ENCODE measurements at regions not wholly inside any gene's neighbourhood (a gene's known extent, or its start where the extent isn't known, plus 50 kb on each side); places are given as distances from the start of the nearest gene placed in this dataset.

DNA sequence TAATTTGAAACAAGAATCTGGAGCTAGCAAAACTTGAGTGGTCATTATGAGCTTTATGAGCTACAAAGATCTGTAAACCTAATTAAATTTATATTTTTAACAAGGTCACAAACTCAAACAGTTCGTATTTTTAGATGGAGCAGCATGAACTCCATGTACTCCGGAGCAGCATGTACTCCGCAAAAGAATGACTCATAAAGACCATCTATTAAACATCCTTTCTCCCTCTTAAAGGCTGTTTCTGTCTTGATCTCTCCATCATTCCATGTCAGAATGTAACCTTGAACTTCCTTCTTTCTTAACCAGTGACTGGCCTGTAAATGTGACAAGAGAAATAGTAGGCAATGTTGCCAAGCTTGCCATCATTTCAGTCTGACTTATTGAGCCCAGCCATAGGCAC lies 696.9 kb downstream of the ZNF385D start:
- Mint-ChIP-seq H3K27me3 (ENCODE audit: low read depth) (peaks cover 1% of the 10 kb centered on the region; the same call in 1 of the 2 replicates), H3K4me1 (no peaks in the 10 kb centered on the region), H3K4me3 (no peak overlapping the region), H3K27ac (no peak overlapping the region), H3K36me3 (ENCODE audit: insufficient read depth in 1 of 3, low read depth in 3 of 3) (no peaks in the 10 kb centered on the region), H3K9me3 (no peaks in the 10 kb centered on the region)
- H4K8ac ChIP-seq (replicated peaks; ENCODE audit: insufficient read length, low read depth, low read length) = no peak overlapping the region
- no peak overlapping the region for H2BK5ac ChIP-seq (ENCODE audit: insufficient read length, low read length)
- no peak overlapping the region for H2BK20ac ChIP-seq (ENCODE audit: low read depth, low read length, poor library complexity, severe bottlenecking)
- no peak overlapping the region for H3T11ph ChIP-seq (ENCODE audit: low read length)
- H2BK12ac ChIP-seq (ENCODE audit: insufficient read length, low read depth, low read length) = no peak overlapping the region
- H2BK120ac ChIP-seq (ENCODE audit: low read depth, low read length, poor library complexity, severe bottlenecking) = no peak overlapping the region
- H3K27ac ChIP-seq (ENCODE audit: insufficient read length, low read depth, low read length) = no peak overlapping the region
- H2AK5ac ChIP-seq (ENCODE audit: insufficient read length, low read length) = no peak overlapping the region
- no peak overlapping the region for H3K9ac ChIP-seq (ENCODE audit: extremely low read depth, insufficient read length, low read length)
- H3K4ac ChIP-seq (ENCODE audit: low read depth, low read length) = no peak overlapping the region
- no peaks in the 10 kb centered on the region for H3K23me2 ChIP-seq (ENCODE audit: insufficient read length, low read depth, low read length, poor library complexity, severe bottlenecking)
- H3K4me2 ChIP-seq (ENCODE audit: insufficient read depth, insufficient read length, low read length) = no peak overlapping the region
- no peak overlapping the region for H3K18ac ChIP-seq (ENCODE audit: insufficient read length, low read depth, low read length)
- no peak overlapping the region for H4K91ac ChIP-seq (ENCODE audit: insufficient read length, low read depth, low read length)
- no peak overlapping the region for H3K56ac ChIP-seq (ENCODE audit: insufficient read length, low read depth, low read length)
- H3K9me3 ChIP-seq (ENCODE audit: control insufficient read depth, low read depth, low read length) = no peaks in the 10 kb centered on the region
- DNase-seq = no peak
- TF ChIP-seq, protein P1, sequence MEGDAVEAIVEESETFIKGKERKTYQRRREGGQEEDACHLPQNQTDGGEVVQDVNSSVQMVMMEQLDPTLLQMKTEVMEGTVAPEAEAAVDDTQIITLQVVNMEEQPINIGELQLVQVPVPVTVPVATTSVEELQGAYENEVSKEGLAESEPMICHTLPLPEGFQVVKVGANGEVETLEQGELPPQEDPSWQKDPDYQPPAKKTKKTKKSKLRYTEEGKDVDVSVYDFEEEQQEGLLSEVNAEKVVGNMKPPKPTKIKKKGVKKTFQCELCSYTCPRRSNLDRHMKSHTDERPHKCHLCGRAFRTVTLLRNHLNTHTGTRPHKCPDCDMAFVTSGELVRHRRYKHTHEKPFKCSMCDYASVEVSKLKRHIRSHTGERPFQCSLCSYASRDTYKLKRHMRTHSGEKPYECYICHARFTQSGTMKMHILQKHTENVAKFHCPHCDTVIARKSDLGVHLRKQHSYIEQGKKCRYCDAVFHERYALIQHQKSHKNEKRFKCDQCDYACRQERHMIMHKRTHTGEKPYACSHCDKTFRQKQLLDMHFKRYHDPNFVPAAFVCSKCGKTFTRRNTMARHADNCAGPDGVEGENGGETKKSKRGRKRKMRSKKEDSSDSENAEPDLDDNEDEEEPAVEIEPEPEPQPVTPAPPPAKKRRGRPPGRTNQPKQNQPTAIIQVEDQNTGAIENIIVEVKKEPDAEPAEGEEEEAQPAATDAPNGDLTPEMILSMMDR (conservative IDR thresholded peaks at IDR 0.05) = no peak
- H4K20me1 ChIP-seq (ENCODE audit: control insufficient read depth, insufficient read depth, insufficient read length) = no peaks in the 10 kb centered on the region
- no peak overlapping the region for H3K14ac ChIP-seq (ENCODE audit: insufficient read depth, low read length)
- no peaks in the 10 kb centered on the region for H3K4me1 ChIP-seq (ENCODE audit: insufficient read depth, low read length)
- H3K79me2 ChIP-seq (ENCODE audit: insufficient read depth, low read length) = no peaks in the 10 kb centered on the region
- H2BK15ac ChIP-seq (ENCODE audit: low read depth, low read length) = no peak overlapping the region
- no peaks in the 10 kb centered on the region for H3K27me3 ChIP-seq (ENCODE audit: insufficient read depth, low read length)
- H2AFZ ChIP-seq (ENCODE audit: low read length) = no peak overlapping the region
- H3K79me1 ChIP-seq (ENCODE audit: insufficient read depth, low read depth, low read length, poor library complexity, severe bottlenecking) = no peaks in the 10 kb centered on the region
- no peak overlapping the region for H3K23ac ChIP-seq (ENCODE audit: insufficient read length, low read depth, low read length)
- WGBS (ENCODE audit: extremely low coverage, insufficient read length, low lambda C conversion rate) = no CpG with 5 or more reads among the region's 3 CpGs
- no peak overlapping the region for H4K5ac ChIP-seq (ENCODE audit: insufficient read length, low read depth, low read length)

All from H9 (cell line).